GM21447 (cell line): ENCODE measurements at regions not wholly inside any gene's neighbourhood (a gene's known extent, or its start where the extent isn't known, plus 50 kb on each side); places are given as distances from the start of the nearest gene placed in this dataset.
"Not testable (repeated sequence)": the region's sequence is repeated elsewhere in the genome, so short reads cannot be mapped to it uniquely, and the experiment has no call there.

Source experiments
- ATAC-seq: cut with Tn5 transposase; IDR thresholded peaks from one replicate; pipeline ENCODE4 v1.9.1; 2021; ENCODE audit not compliant: unreplicated experiment

- no peak for ATAC-seq
Measured at GRCh38 chr20:53776858-53777257, 183.2 kb upstream of the ZNF217 start.

- no peak for ATAC-seq
Measured at GRCh38 chr20:53774461-53775203, 181.0 kb upstream of the ZNF217 start.

- no peak for ATAC-seq
Measured at GRCh38 chr20:53773792-53774401, 180.3 kb upstream of the ZNF217 start.

- not testable (repeated sequence) for ATAC-seq
Measured at GRCh38 chr20:53773066-53773791, 179.6 kb upstream of the ZNF217 start.

GRCh38 chr20:53769041-53769440 is 175.4 kb upstream of the ZNF217 start:
- ATAC-seq: no peak

GRCh38 chr20:53768329-53768728 is 174.7 kb upstream of the ZNF217 start:
- no peak for ATAC-seq

- peak; percentile 93 for ATAC-seq
Measured at GRCh38 chr20:53767206-53767930, 173.7 kb upstream of the ZNF217 start.

- ATAC-seq: no peak
Measured at GRCh38 chr20:53764415-53764800, 170.8 kb upstream of the ZNF217 start.

- no peak for ATAC-seq
Measured at GRCh38 chr20:53763707-53764414, 170.2 kb upstream of the ZNF217 start.

GRCh38 chr20:53762423-53762798 is 168.8 kb upstream of the ZNF217 start:
- ATAC-seq: not testable (repeated sequence)

- no peak for ATAC-seq
Measured at GRCh38 chr20:53760025-53760441, 166.4 kb upstream of the ZNF217 start.

- no peak for ATAC-seq
Measured at GRCh38 chr20:53757472-53757913, 163.9 kb upstream of the ZNF217 start.

- no peak for ATAC-seq
Measured at GRCh38 chr20:53755733-53756531, 162.3 kb upstream of the ZNF217 start.

- ATAC-seq: no peak
Measured at GRCh38 chr20:53753880-53754459, 160.3 kb upstream of the ZNF217 start.

- ATAC-seq: no peak
Measured at GRCh38 chr20:53752971-53753879, 159.6 kb upstream of the ZNF217 start.

- no peak for ATAC-seq
Measured at GRCh38 chr20:53752583-53752970, 158.9 kb upstream of the ZNF217 start.

GRCh38 chr20:53751620-53752318 is 158.1 kb upstream of the ZNF217 start:
- ATAC-seq: no peak
